ENCODE measurements at regions not wholly inside any gene's neighbourhood (a gene's known extent, or its start where the extent isn't known, plus 50 kb on each side); places are given as distances from the start of the nearest gene placed in this dataset.

- no peak overlapping the region for H3K4me3 ChIP-seq (ENCODE audit: low read depth, low read length)
- no peak for DNase-seq
- no peaks in the 10 kb centered on the region for H3K9me3 ChIP-seq
- H3K27me3 ChIP-seq, result no peaks in the 10 kb centered on the region
- no peaks in the 10 kb centered on the region for H3K4me1 ChIP-seq
- H3K36me3 ChIP-seq, result no peaks in the 10 kb centered on the region
- TF ChIP-seq CTCF (IDR thresholded peaks at IDR 0.05; ENCODE audit: low read depth, low read length), result no peak
Observed at GRCh38 chr4:125387770-125388169, 73.0 kb downstream of the FAT4 start.

GRCh38 chr4:125388613-125389012, 73.9 kb downstream of the FAT4 start:
- TF ChIP-seq CTCF (IDR thresholded peaks at IDR 0.05; ENCODE audit: low read depth, low read length), result no peak
- no peaks in the 10 kb centered on the region for H3K27me3 ChIP-seq
- no peak for DNase-seq
- H3K4me1 ChIP-seq, result no peaks in the 10 kb centered on the region; the same call in 1 of the 2 replicates
- no peaks in the 10 kb centered on the region for H3K36me3 ChIP-seq
- H3K4me3 ChIP-seq (ENCODE audit: low read depth, low read length), result no peak overlapping the region
- H3K9me3 ChIP-seq, result no peaks in the 10 kb centered on the region

- no peak for TF ChIP-seq CTCF (IDR thresholded peaks at IDR 0.05; ENCODE audit: low read depth, low read length)
Observed at GRCh38 chr4:125389713-125390112, 75.0 kb downstream of the FAT4 start.

GRCh38 chr4:125390126-125390525, 75.4 kb downstream of the FAT4 start:
- Histone ChIP-seq H3K36me3 (no peaks in the 10 kb centered on the region), H3K27me3 (no peaks in the 10 kb centered on the region), H3K4me3 (ENCODE audit: low read depth, low read length) (no peak overlapping the region), H3K9me3 (no peaks in the 10 kb centered on the region), H3K4me1 (peaks cover 3% of the 10 kb centered on the region)
- no peak for TF ChIP-seq CTCF (IDR thresholded peaks at IDR 0.05; ENCODE audit: low read depth, low read length)
- no peak for DNase-seq

More at GRCh38 chr4:125389713-125390112, 75.0 kb downstream of the FAT4 start:
- H3K9me3 ChIP-seq, result no peaks in the 10 kb centered on the region
- peaks cover 3% of the 10 kb centered on the region for H3K4me1 ChIP-seq
- no peak for DNase-seq
- H3K36me3 ChIP-seq, result no peaks in the 10 kb centered on the region
- no peak overlapping the region for H3K4me3 ChIP-seq (ENCODE audit: low read depth, low read length)
- H3K27me3 ChIP-seq, result no peaks in the 10 kb centered on the region

- no peak overlapping the region for H3K4me3 ChIP-seq (ENCODE audit: low read depth, low read length)
- H3K4me1 ChIP-seq, result peaks cover 3% of the 10 kb centered on the region
- TF ChIP-seq CTCF (IDR thresholded peaks at IDR 0.05; ENCODE audit: low read depth, low read length), result no peak
Observed at GRCh38 chr4:125390727-125391126, 76.0 kb downstream of the FAT4 start.

GRCh38 chr4:125392694-125393093, 77.9 kb downstream of the FAT4 start:
- H3K4me3 ChIP-seq (ENCODE audit: low read depth, low read length), result no peak overlapping the region
- DNase-seq, result no peak
- H3K9me3 ChIP-seq, result no peaks in the 10 kb centered on the region
- H3K4me1 ChIP-seq, result peaks cover 5% of the 10 kb centered on the region
- no peak for TF ChIP-seq CTCF (IDR thresholded peaks at IDR 0.05; ENCODE audit: low read depth, low read length)
- no peaks in the 10 kb centered on the region for H3K27me3 ChIP-seq
- H3K36me3 ChIP-seq, result no peaks in the 10 kb centered on the region

More at GRCh38 chr4:125390727-125391126, 76.0 kb downstream of the FAT4 start:
- Histone ChIP-seq H3K36me3 (no peaks in the 10 kb centered on the region), H3K27me3 (no peaks in the 10 kb centered on the region), H3K9me3 (no peaks in the 10 kb centered on the region)
- no peak for DNase-seq

All from BE2C (cell line).